B cell (primary cell): ENCODE measurements at regions not wholly inside any gene's neighbourhood (a gene's known extent, or its start where the extent isn't known, plus 50 kb on each side); places are given as distances from the start of the nearest gene placed in this dataset.

ENCODE experiments used
- ATAC-seq: fragments of 200-7000 bp; cut with Tn5 transposase; one replicate; pipeline ENCODE4 v1.10.0; 2021; ENCODE audit warnings: low read depth, mild to moderate bottlenecking, moderate number of reproducible peaks, moderate library complexity
- CTCF ChIA-PET: fragments of 350-600 bp; sonication (Branson Sonifier 250); formaldehyde crosslinking; loops from one replicate; lab custom pipeline; 2021; ENCODE audit warnings: antibody characterized with exemption, inconsistent platforms; lab: Charles Lee
- POLR2A ChIA-PET: fragments of 350-600 bp; sonication (Branson Sonifier 250); formaldehyde crosslinking; loops from one replicate; lab custom pipeline; 2021; ENCODE audit warnings: antibody characterized with exemption; lab: Charles Lee
- DNase-seq: peaks from one replicate; pipeline ENCODE4 v3.0.0; 2013
- H2AFZ ChIP-seq: 2 replicates; pipeline ENCODE4 v1.6.1; 2012; ENCODE audit warnings: mild to moderate bottlenecking, low read depth, low read length; ENCODE audit not compliant: insufficient read depth, poor library complexity, severe bottlenecking
- H3K27ac ChIP-seq, 2 donors: 1 replicate in 1 of 2; 2 replicates in 1 of 2; pipeline ENCODE4 v1.5.1; 2012 to 2013; ENCODE audit warnings: low read length in 2 of 2, mild to moderate bottlenecking in 2 of 2, moderate library complexity in 1 of 2
- H3K27me3 ChIP-seq, 4 experiments: fragments of 200-600 bp in 1 of 4; sonication (generic) in 1 of 4; replicated peaks in 1 of 4; 1 replicate in 2 of 4; 2 replicates in 2 of 4; pipeline versions ENCODE4 v1.6.1 to v1.7.0; 2013 to 2016; ENCODE audit warnings: low read length in 3 of 4, mild to moderate bottlenecking in 2 of 4, mixed read lengths in 1 of 4, moderate library complexity in 1 of 4; ENCODE audit not compliant: insufficient read depth in 4 of 4, control insufficient read depth in 3 of 4; ENCODE audit errors: control extremely low read depth in 1 of 4
- H3K36me3 ChIP-seq, 2 experiments: replicated peaks in 1 of 2; 1 replicate in 1 of 2; 2 replicates in 1 of 2; pipeline versions ENCODE4 v1.6.1 to v1.7.1; 2013; ENCODE audit warnings: low read length in 1 of 2; ENCODE audit not compliant: insufficient read depth in 2 of 2, control insufficient read depth in 1 of 2; ENCODE audit errors: control extremely low read depth in 1 of 2, extremely low read depth in 1 of 2
- H3K4me1 ChIP-seq, 2 donors: fragments of 200-600 bp in 1 of 2; sonication (generic) in 1 of 2; 1 replicate in 1 of 2; 2 replicates in 1 of 2; pipeline versions ENCODE4 v1.5.1 to v1.6.1; 2013 to 2017; ENCODE audit warnings: low read length in 2 of 2; ENCODE audit not compliant: control insufficient read depth in 2 of 2, insufficient read depth in 2 of 2
- H3K4me2 ChIP-seq: replicated peaks from 2 replicates; pipeline ENCODE3; 2012; ENCODE audit warnings: mild to moderate bottlenecking, low read depth, low read length; ENCODE audit not compliant: poor library complexity, severe bottlenecking
- H3K4me3 ChIP-seq, 5 experiments: fragments of 200-600 bp in 1 of 5; sonication (generic) in 1 of 5; 1 replicate in 3 of 5; 2 replicates in 2 of 5; pipeline versions ENCODE4 v1.5.1 to v1.7.0; 2011 to 2016; ENCODE audit warnings: low read length in 4 of 5, mild to moderate bottlenecking in 4 of 5, low read depth in 2 of 5, control low read depth in 1 of 5, moderate library complexity in 1 of 5; ENCODE audit not compliant: insufficient read depth in 1 of 5; ENCODE audit errors: control extremely low read depth in 1 of 5, extremely low read depth in 1 of 5
- H3K79me2 ChIP-seq: fragments of 200-600 bp; sonication (generic); one replicate; pipeline ENCODE4 v1.6.0; 2016; ENCODE audit warnings: low read length; ENCODE audit not compliant: control insufficient read depth, insufficient read depth
- H3K9ac ChIP-seq: fragments of 200-600 bp; sonication (generic); 2 replicates; pipeline ENCODE4 v1.6.1; 2017; ENCODE audit warnings: mild to moderate bottlenecking, low read length, moderate library complexity
- H3K9me3 ChIP-seq, 3 donors: one replicate each; pipeline versions ENCODE4 v1.6.1 to v1.7.1; 2013; ENCODE audit warnings: low read length in 2 of 3; ENCODE audit not compliant: control insufficient read depth in 2 of 3, insufficient read depth in 1 of 3; ENCODE audit errors: control extremely low read depth in 1 of 3
- H4K20me1 ChIP-seq: 2 replicates; pipeline ENCODE4 v1.6.0; 2012; ENCODE audit warnings: mild to moderate bottlenecking, low read length; ENCODE audit not compliant: insufficient read depth, control insufficient read depth, poor library complexity, severe bottlenecking
- H3K27ac Mint-ChIP-seq: one replicate; pipeline ENCODE4 v1.8.0; 2021; ENCODE audit warnings: mixed read lengths
- H3K27me3 Mint-ChIP-seq: one replicate; pipeline ENCODE4 v1.8.0; 2021; ENCODE audit warnings: mixed read lengths
- H3K4me1 Mint-ChIP-seq: one replicate; pipeline ENCODE4 v1.8.0; 2021; ENCODE audit warnings: mixed read lengths
- H3K4me3 Mint-ChIP-seq: one replicate; pipeline ENCODE4 v1.8.0; 2021; ENCODE audit warnings: mixed read lengths
- H3K9me3 Mint-ChIP-seq: one replicate; pipeline ENCODE4 v1.8.0; 2022; ENCODE audit warnings: mixed read lengths; ENCODE audit not compliant: insufficient read depth
- CTCF ChIP-seq: fragments of 200-600 bp; IDR thresholded peaks from one replicate; pipeline ENCODE4 v1.8.0; 2022; ENCODE audit warnings: antibody characterized with exemption, mild to moderate bottlenecking
- EZH2 ChIP-seq: IDR thresholded peaks from 2 replicates; pipeline ENCODE4 v1.6.1; 2012; ENCODE audit warnings: borderline replicate concordance, low read depth, mild to moderate bottlenecking, moderate library complexity, low read length; ENCODE audit not compliant: insufficient read depth, poor library complexity, severe bottlenecking
- WGBS: methylation state at CpG from one replicate; pipeline ENCODE4 v1.1.5; 2013; ENCODE audit warnings: missing lambda C conversion rate; ENCODE audit not compliant: insufficient coverage; 5-methylcytosine and 5-hydroxymethylcytosine counted together
- intact Hi-C: fragments of 100-400 bp; cut with micrococcal nuclease; formaldehyde crosslinking; loops from one replicate; pipeline ENCODE4 v1.10.0; 2022

GRCh38 chr6:163843218-163843617, 428.7 kb downstream of the QKI start:
- ChIA-PET CTCF (no interaction called here), POLR2A (no interaction called here)
- no peaks in the 10 kb centered on the region for H3K27me3 ChIP-seq
- no peak overlapping the region for H3K4me2 ChIP-seq
- H3K27ac Mint-ChIP-seq = no peak overlapping the region
- no peak overlapping the region for H3K9ac ChIP-seq
- H3K9me3 ChIP-seq = peaks cover 1 to 12% (median 6%) of the 10 kb centered on the region in 3 donors
- no CpG with 5 or more reads among the region's 3 CpGs for WGBS
- H3K36me3 ChIP-seq = no peaks in the 10 kb centered on the region
- no peak overlapping the region for H2AFZ ChIP-seq
- H3K4me1 ChIP-seq = no peaks in the 10 kb centered on the region
- DNase-seq (no peak), ATAC-seq (no peak)
- H3K9me3 Mint-ChIP-seq = peaks cover 10% of the 10 kb centered on the region
- TF ChIP-seq CTCF (no peak), EZH2 (no peak)
- no peak overlapping the region for H3K4me3 Mint-ChIP-seq
- H4K20me1 ChIP-seq = no peaks in the 10 kb centered on the region
- H3K4me1 Mint-ChIP-seq = no peaks in the 10 kb centered on the region
- H3K4me3 ChIP-seq = no peak overlapping the region
- H3K27me3 Mint-ChIP-seq = no peaks in the 10 kb centered on the region
- H3K27ac ChIP-seq = no peak overlapping the region
- intact Hi-C loops = no loop called here
- no peaks in the 10 kb centered on the region for H3K79me2 ChIP-seq

DNA sequence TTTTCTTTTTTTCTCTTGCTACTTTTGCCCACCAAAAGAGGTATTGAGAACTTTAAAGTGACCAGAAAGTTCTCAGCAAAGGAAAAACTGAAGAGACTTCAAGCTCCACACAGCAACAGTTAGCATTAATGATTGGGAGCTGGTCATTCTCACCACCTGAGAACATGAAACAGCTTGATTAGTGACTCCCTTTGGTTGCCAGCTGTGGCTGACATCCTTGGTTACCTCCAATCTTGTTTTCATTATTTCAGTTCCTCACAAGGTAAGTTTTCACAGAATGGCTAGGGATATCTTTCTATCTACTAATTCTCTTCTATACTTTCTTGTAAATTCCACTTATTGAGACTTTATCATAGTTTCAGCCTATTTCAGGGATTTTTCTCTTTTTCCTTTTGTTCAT, 427.9 kb downstream of the QKI start:
- Mint-ChIP-seq H3K4me3 (no peak overlapping the region), H3K9me3 (peaks cover 10% of the 10 kb centered on the region), H3K27ac (no peak overlapping the region), H3K27me3 (peaks cover 5% of the 10 kb centered on the region), H3K4me1 (peaks cover 3% of the 10 kb centered on the region)
- Histone ChIP-seq H4K20me1 (no peaks in the 10 kb centered on the region), H3K36me3 (no peaks in the 10 kb centered on the region), H3K9me3 (peaks cover 1 to 12% (median 6%) of the 10 kb centered on the region in 3 donors), H2AFZ (no peak overlapping the region), H3K4me2 (no peak overlapping the region), H3K4me3 (no peak overlapping the region), H3K4me1 (peaks cover 0 to 7% of the 10 kb centered on the region in 2 donors), H3K79me2 (no peaks in the 10 kb centered on the region), H3K27ac (no peak overlapping the region), H3K27me3 (peaks cover 0 to 5% (median 0%) of the 10 kb centered on the region in 4 experiments), H3K9ac (no peak overlapping the region)
- no peak for TF ChIP-seq EZH2
- no peak for TF ChIP-seq CTCF
- DNase-seq (no peak), ATAC-seq (no peak)
- ChIA-PET CTCF (no interaction called here), POLR2A (no interaction called here)
- intact Hi-C loops = no loop called here
